Activated effector memory CD4-positive, alpha-beta T cell treated with anti-CD3 and anti-CD28 coated beads, Interleukin-2, amount 50 U/mL, for 16 hours (primary cell): ENCODE measurements at regions not wholly inside any gene's neighbourhood (a gene's known extent, or its start where the extent isn't known, plus 50 kb on each side); places are given as distances from the start of the nearest gene placed in this dataset.
"Not testable (repeated sequence)": the region's sequence is repeated elsewhere in the genome, so short reads cannot be mapped to it uniquely, and the experiment has no call there.

Experiments used
- DNase-seq: peaks from one replicate; pipeline ENCODE4 v3.0.0-alpha.2; 2020

DNA sequence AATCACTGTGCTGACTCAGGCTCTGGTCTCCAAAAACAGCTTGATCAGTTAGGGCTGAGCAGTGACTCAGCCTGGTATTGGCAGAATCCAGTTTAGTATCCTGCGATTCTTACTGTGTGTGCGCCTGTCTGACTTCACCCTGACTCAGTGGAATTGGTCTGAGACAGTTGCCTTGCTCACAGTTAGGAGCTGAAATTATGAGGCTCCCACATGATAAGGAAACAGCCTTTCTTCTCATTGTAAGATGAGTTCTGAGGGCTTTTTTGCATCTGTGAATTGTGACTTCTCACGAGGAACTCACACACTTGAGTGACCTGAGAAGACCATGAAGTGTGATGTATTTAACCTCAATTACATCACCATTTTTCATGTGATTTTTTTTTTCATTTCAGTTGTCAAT, 1282.4 kb downstream of the RPIA start:
- DNase-seq = not testable (repeated sequence)

- not testable (repeated sequence) for DNase-seq
Observed at GRCh38 chr2:89979826-89980537, 1288.5 kb downstream of the RPIA start.

GRCh38 chr2:89982246-89982645, 1290.8 kb downstream of the RPIA start:
- DNase-seq = not testable (repeated sequence)

GRCh38 chr2:89985650-89986049, 1294.2 kb downstream of the RPIA start:
- not testable (repeated sequence) for DNase-seq

DNA sequence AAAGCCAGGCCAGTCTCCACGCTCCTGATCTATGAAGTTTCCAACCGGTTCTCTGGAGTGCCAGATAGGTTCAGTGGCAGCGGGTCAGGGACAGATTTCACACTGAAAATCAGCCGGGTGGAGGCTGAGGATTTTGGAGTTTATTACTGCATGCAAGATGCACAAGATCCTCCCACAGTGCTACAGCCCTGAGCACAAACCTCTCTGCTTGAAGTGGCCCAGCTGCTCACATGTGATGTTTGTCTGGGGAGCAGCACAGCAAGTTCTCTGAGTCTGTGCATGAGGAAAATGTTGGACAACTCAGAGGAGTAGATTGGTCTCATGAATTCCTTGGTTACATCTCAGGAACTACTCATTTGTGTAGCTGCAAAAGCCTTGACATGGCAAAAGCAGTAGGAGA, 1295.1 kb downstream of the RPIA start:
- not testable (repeated sequence) for DNase-seq

DNA sequence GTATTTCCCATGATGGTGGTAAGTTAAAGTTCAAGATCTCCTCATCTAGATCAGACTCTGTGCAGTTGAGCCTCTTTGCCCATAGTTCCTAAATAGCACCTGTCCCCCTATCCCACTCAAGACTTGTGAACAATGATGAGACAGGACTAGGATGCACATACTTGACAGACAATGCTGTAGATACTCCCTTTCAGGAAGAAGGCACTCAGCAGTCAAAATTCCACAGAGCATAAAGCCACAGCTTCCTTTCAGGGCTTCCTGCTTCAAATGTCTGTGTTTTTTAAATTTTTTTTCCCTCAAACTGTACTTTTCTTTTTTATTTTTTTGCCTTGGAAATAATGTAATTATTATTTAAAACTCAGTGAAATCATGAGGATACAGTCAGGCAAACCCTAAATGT, 1305.3 kb downstream of the RPIA start:
- not testable (repeated sequence) for DNase-seq

DNA sequence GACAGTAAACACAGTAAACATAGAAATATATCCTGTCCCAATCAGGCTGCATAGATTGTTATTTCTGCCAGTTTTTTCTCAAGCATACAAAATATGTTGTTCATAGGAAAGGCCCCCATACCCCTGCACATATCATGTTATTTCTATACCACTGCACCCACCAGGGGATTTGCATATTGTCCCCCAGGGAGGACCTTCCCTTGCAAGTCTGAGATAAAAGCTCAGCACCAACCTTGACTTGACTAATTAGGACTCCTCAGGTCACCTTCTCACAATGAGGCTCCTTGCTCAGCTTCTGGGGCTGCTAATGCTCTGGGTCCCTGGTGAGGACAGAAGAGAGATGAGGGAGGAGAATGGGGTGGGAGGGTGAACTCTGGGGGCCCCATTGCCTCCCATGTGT, 1313.1 kb downstream of the RPIA start:
- not testable (repeated sequence) for DNase-seq

DNA sequence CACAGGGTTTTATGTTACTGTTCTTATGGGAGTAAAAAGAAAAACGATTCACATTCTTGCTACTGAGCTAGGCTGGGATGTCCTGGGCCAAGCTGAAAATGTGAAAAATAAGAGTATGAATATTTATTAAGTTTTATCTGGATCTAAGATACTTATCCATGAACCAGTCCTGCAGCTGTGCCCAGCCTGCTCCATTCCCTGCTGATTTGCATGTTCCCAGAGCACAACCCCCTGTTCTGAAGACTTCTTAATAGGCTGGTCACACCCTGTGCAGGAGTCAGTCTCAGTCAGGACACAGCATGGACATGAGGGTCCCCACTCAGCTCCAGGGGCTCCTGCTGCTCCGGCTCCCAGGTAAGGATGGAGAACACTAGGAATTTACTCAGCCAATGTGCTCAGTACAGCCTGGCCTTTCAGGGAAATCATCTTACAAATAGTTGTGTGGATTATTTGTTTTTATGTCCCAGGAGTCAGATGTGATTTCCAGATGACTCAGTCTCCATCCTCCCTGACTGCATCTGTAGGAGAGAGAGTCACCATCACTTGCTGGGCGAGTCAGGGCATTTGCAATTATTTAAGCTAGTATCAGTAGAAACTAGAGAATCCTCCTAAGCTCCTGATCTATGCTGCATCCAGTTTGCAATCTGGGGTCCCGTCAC, 1319.1 kb downstream of the RPIA start:
- DNase-seq = not testable (repeated sequence)

GRCh38 chr2:90011101-90011443, 1319.6 kb downstream of the RPIA start:
- DNase-seq = not testable (repeated sequence)

DNA sequence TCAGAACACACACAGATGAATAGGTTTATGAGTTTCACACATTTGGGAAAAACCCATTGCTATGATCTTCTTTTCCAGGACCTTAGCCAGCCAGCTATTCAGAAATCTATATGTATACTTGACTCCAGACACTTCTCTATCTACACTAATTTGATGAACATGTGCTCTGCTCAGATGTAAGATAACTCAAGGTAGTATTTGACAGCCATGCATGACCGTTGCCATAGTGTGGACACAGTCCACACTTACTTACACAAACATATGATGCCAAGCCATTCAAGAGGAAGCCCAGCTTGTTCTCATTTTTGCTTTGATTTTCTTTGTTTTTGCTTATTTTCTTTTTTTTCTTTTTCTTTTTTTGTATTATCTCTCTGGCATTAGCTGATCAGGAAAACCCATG, 1328.4 kb downstream of the RPIA start:
- not testable (repeated sequence) for DNase-seq

DNA sequence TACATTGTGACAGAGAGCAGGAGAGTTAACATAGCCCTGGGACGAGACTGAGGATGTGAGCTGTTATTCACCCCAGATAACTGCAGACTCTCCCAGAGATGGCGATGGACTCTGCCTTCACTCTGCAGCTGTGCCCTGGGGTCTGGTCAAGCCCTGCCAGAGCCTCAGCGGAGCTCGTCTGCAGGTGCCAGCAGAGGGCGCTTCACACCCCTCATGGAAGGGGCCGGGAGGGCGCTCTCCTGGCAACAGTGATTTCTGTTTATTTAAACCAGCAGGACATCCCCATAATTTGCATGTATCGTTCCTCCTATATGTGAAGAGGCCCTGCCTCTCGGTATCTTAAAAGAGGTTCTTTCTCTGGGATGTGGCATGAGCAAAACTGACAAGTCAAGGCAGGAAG, 1329.8 kb downstream of the RPIA start:
- not testable (repeated sequence) for DNase-seq

DNA sequence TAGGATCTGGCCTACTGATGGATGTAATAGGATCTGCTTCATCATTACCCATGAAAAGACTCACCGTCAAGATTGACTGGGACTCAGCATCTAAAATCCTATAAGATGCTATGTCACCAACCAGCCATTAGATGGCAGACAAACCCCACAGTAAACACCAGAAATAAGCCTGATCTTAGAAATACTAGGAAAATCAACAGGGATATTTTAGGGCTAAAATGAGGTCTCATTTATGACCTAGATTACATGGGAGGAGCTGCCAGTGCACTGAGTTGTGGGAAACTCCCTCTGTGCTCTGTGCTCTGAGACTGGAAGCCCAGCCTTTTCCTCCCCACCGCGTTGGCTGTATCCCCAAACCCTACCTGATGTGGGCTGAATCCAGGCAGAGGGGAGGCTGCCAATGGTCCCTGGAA, 1335.8 kb downstream of the RPIA start:
- not testable (repeated sequence) for DNase-seq

DNA sequence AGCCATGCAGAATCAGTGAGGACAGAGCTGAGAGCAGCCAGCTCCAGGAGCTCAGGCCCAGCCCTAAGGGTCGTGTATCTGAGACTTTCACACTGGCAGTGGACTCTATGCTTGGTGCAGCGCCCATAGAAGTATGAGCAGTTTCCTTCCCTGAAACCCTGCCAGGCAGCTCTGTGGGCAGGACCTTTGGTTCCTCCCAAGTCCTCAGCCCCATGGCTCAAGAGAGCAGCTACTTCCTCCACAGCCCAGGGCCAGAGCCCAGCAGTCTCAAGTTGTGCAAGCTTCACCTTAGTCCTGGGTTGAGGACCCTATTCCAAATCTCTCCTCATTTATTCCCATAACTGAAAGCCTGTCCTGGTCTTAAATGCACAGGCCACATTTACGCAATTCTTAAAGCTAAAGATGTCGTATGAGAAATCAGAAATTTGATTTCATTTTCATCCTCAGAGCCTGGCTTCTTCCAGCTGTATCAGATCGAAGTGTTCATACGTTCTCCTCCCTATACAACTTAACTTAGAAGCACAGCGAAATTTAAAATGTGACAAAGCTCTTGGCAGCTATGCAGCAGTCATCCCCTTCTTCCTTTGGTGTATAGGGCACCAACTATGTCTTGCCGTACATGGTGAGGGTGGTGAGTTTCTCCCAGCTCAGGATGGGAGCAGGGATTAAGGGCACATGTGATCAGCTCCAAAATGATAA, 1337.1 kb downstream of the RPIA start:
- not testable (repeated sequence) for DNase-seq

- DNase-seq = not testable (repeated sequence)
Observed at GRCh38 chr2:90029080-90029428, 1337.6 kb downstream of the RPIA start.

GRCh38 chr2:90032269-90032668, 1340.8 kb downstream of the RPIA start:
- DNase-seq = not testable (repeated sequence)

- not testable (repeated sequence) for DNase-seq
Observed at GRCh38 chr2:90036335-90036734, 1344.9 kb downstream of the RPIA start.

DNA sequence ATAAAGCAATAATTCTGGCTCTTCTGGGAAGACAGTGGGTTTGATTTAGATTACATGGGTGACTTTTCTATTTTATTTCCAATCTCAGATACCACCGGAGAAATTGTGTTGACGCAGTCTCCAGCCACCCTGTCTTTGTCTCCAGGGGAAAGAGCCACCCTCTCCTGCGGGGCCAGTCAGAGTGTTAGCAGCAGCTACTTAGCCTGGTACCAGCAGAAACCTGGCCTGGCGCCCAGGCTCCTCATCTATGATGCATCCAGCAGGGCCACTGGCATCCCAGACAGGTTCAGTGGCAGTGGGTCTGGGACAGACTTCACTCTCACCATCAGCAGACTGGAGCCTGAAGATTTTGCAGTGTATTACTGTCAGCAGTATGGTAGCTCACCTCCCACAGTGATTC, 1347.6 kb downstream of the RPIA start:
- DNase-seq = not testable (repeated sequence)

- not testable (repeated sequence) for DNase-seq
Observed at GRCh38 chr2:90047776-90048175, 1356.3 kb downstream of the RPIA start.

- not testable (repeated sequence) for DNase-seq
Observed at GRCh38 chr2:90052113-90052631, 1360.7 kb downstream of the RPIA start.

DNA sequence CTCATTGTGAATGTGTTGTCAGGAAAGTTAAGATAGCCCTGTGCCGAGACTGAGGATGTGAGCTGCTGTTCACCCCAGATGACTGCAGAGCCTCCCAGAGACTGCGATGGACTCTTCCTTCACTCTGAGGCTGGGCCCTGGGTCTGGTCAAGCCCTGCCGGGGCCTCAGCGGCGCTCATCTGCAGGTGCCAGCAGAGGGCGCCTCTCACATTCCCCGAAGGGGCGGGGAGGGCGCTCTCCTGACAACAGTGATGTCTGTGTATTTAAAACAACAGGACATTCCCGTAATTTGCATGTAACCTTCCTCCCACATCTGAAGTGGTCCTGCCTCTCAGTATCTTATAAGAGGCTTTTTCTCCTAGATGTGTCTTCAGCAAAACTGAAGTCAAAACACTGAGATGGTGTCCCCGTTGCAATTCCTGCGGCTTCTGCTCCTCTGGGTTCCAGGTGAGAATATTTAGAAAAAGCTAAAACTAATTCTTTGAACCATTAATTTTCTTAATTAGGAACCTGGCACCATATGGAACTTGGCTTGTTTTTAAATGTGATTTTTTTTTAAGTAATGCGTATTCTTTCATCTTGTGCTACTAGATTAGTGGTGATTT, 1377.9 kb downstream of the RPIA start:
- DNase-seq = no peak

DNA sequence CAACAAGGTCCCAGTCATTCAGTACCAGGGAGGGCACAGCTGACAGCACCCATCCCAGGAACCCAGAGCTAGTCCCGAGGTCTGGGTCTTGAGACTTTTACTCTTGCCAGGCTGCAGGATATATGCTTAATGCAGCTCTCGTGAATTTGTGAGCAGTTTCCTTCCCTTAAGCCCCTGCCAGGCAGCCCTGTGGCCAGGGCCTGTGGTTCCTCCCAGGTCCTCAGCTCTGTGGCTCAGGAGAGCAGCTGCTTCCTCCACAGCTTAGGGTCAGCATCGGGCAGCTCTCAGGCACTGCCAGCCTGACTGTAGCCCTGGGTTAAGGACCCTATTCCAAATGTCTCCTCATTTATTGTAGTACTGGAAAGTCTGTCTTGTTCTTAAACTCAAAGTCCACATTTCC, 1384.8 kb downstream of the RPIA start:
- no peak for DNase-seq

- no peak for DNase-seq
Observed at GRCh38 chr2:90077948-90078347, 1386.5 kb downstream of the RPIA start.

DNA sequence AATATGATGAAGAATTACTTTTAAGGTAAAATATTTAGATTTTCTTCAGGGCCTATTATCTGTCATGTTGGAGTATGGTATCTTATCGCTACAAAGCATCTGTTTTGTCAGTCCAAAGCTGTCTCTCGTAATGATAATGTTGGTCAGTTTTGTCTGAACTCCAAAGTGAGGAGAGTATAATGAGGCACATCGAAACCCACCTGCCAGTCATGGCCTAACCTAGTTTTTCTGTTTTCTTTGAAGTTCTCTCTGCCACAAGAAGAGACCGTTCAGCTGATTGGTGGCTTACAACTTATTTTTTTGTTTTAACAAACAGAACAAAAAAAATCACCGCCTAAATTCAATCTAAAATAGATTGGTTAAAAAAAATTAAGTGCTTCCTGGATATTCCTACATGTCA, 1387.9 kb downstream of the RPIA start:
- DNase-seq = no peak
